Panc1 (cell line): ENCODE measurements at regions not wholly inside any gene's neighbourhood (a gene's known extent, or its start where the extent isn't known, plus 50 kb on each side); places are given as distances from the start of the nearest gene placed in this dataset.

Experiments
- POLR2AphosphoS5 ChIP-seq: IDR thresholded peaks from 2 replicates; pipeline ENCODE4 v1.6.1; 2012; ENCODE audit warnings: mild to moderate bottlenecking, low read depth, low read length, moderate library complexity
- TF ChIP-seq, protein P1 (sequence below): fragments of 450-650 bp; IDR thresholded peaks from 2 replicates; pipeline ENCODE4 v1.5.1; 2017; ENCODE audit warnings: mild to moderate bottlenecking

DNA sequence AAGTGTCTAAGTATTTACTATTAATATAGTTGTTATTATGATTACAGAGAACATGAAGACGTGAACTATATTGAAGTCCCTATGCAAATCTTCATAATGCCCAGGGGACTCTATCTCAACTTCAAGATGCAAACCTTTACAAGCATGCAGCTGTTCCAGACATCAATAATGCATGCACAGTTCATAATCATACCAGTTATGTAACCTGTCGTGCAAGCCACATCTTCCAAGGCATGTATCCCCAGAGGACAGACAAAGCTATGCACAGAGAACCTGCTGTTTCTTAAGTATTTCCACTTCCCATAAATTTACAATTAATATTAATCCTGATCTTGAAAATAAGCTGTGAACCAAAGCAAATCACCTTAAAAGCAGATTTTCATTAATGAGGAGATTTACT is 534.1 kb downstream of the TUSC7 start:
- TF ChIP-seq, protein P1, sequence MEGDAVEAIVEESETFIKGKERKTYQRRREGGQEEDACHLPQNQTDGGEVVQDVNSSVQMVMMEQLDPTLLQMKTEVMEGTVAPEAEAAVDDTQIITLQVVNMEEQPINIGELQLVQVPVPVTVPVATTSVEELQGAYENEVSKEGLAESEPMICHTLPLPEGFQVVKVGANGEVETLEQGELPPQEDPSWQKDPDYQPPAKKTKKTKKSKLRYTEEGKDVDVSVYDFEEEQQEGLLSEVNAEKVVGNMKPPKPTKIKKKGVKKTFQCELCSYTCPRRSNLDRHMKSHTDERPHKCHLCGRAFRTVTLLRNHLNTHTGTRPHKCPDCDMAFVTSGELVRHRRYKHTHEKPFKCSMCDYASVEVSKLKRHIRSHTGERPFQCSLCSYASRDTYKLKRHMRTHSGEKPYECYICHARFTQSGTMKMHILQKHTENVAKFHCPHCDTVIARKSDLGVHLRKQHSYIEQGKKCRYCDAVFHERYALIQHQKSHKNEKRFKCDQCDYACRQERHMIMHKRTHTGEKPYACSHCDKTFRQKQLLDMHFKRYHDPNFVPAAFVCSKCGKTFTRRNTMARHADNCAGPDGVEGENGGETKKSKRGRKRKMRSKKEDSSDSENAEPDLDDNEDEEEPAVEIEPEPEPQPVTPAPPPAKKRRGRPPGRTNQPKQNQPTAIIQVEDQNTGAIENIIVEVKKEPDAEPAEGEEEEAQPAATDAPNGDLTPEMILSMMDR, result no peak
- no peak for TF ChIP-seq POLR2AphosphoS5
